HepG2 (cell line): ENCODE measurements at regions not wholly inside any gene's neighbourhood (a gene's known extent, or its start where the extent isn't known, plus 50 kb on each side); places are given as distances from the start of the nearest gene placed in this dataset.

ENCODE experiments used
- BCL6 ChIP-seq: IDR thresholded peaks from 2 replicates; pipeline ENCODE4 v1.6.1; 2016; ENCODE audit warnings: missing genetic modification reagents, missing compliant biosample characterization
- GPBP1L1 ChIP-seq: sonication (generic); formaldehyde crosslinking; IDR thresholded peaks from 2 replicates; pipeline ENCODE4 v1.5.0; 2020; ENCODE audit warnings: mild to moderate bottlenecking, missing genetic modification reagents
- HNF4G ChIP-seq, 2 experiments: sonication (generic) in 1 of 2; formaldehyde crosslinking in 1 of 2; IDR thresholded peaks; 2 replicates each; pipeline versions ENCODE4 v1.4.0 to v1.6.1; 2011 to 2020; ENCODE audit warnings: borderline replicate concordance in 2 of 2, low read depth in 2 of 2, mild to moderate bottlenecking in 2 of 2, low read length in 1 of 2, missing genetic modification reagents in 1 of 2, moderate library complexity in 1 of 2
- IRF2 ChIP-seq: IDR thresholded peaks from 2 replicates; pipeline ENCODE4 v1.6.1; 2018; ENCODE audit warnings: missing genetic modification reagents, missing compliant biosample characterization
- MED13 ChIP-seq: sonication (generic); formaldehyde crosslinking; IDR thresholded peaks from 2 replicates; pipeline ENCODE4 v1.5.0; 2020; ENCODE audit warnings: missing genetic modification reagents
- MTF2 ChIP-seq: sonication (generic); formaldehyde crosslinking; IDR thresholded peaks from 2 replicates; pipeline ENCODE4 v1.5.0; 2020; ENCODE audit warnings: missing genetic modification reagents, borderline replicate concordance
- RORA ChIP-seq: sonication (generic); formaldehyde crosslinking; IDR thresholded peaks from 2 replicates; pipeline ENCODE4 v1.5.0; 2020; ENCODE audit warnings: mild to moderate bottlenecking, missing genetic modification reagents, moderate library complexity
- THAP8 ChIP-seq: sonication (generic); formaldehyde crosslinking; IDR thresholded peaks from 2 replicates; pipeline ENCODE4 v1.5.1; 2020; ENCODE audit warnings: missing genetic modification reagents, mild to moderate bottlenecking, borderline replicate concordance
- TP53 ChIP-seq: sonication (generic); formaldehyde crosslinking; conservative IDR thresholded peaks from 2 replicates; pipeline ENCODE4 v1.4.0; 2020; ENCODE audit warnings: missing genetic modification reagents
- WIZ ChIP-seq: sonication (generic); formaldehyde crosslinking; IDR thresholded peaks from 2 replicates; pipeline ENCODE4 v1.5.1; 2020; ENCODE audit warnings: mild to moderate bottlenecking, missing genetic modification reagents
- YY1 ChIP-seq: IDR thresholded peaks from 2 replicates; pipeline ENCODE4 v1.6.1; 2011; ENCODE audit warnings: low read length, low read depth, moderate library complexity, mild to moderate bottlenecking; ENCODE audit not compliant: insufficient read depth, insufficient replicate concordance
- ZBTB7B ChIP-seq: sonication (generic); formaldehyde crosslinking; IDR thresholded peaks from 2 replicates; pipeline ENCODE4 v1.4.0; 2020; ENCODE audit warnings: missing genetic modification reagents
- ZNF280D ChIP-seq: sonication (generic); formaldehyde crosslinking; IDR thresholded peaks from 2 replicates; pipeline ENCODE4 v1.5.1; 2020; ENCODE audit warnings: mild to moderate bottlenecking, missing genetic modification reagents
- ZNF354B ChIP-seq: sonication (generic); formaldehyde crosslinking; IDR thresholded peaks from 2 replicates; pipeline ENCODE4 v1.8.0; 2022; ENCODE audit warnings: mild to moderate bottlenecking, missing genetic modification reagents
- ZNF513 ChIP-seq: sonication (generic); formaldehyde crosslinking; conservative IDR thresholded peaks from 2 replicates; pipeline ENCODE4 v1.5.0; 2020; ENCODE audit warnings: missing genetic modification reagents
- ZNF557 ChIP-seq: sonication (generic); formaldehyde crosslinking; IDR thresholded peaks from 2 replicates; pipeline ENCODE4 v1.4.0; 2020; ENCODE audit warnings: missing genetic modification reagents
- ZNF576 ChIP-seq: sonication (generic); formaldehyde crosslinking; IDR thresholded peaks from 2 replicates; pipeline ENCODE4 v1.4.0; 2020; ENCODE audit warnings: mild to moderate bottlenecking, missing genetic modification reagents
- ZNF687 ChIP-seq: sonication (generic); formaldehyde crosslinking; IDR thresholded peaks from 2 replicates; pipeline ENCODE4 v1.5.1; 2020; ENCODE audit warnings: mild to moderate bottlenecking, missing genetic modification reagents, moderate library complexity
- ZSCAN12 ChIP-seq: sonication (generic); formaldehyde crosslinking; IDR thresholded peaks from 2 replicates; pipeline ENCODE4 v1.9.0; 2021; ENCODE audit warnings: mild to moderate bottlenecking, missing genetic modification reagents

- TF ChIP-seq THAP8 (CRISPR knock-in tag) (no peak), ZNF576 (CRISPR knock-in tag) (no peak), HNF4G (IDR thresholded peaks at IDR 0.05; ENCODE audit: borderline replicate concordance, low read depth, low read length) (no peak), HNF4G (CRISPR knock-in tag; IDR thresholded peaks at IDR 0.05; ENCODE audit: borderline replicate concordance, low read depth) (no peak), ZNF280D (CRISPR knock-in tag) (no peak), ZNF354B (CRISPR knock-in tag) (no peak), IRF2 (peak; percentile 53; the same call in 1 of the 2 replicates), WIZ (CRISPR knock-in tag) (no peak), GPBP1L1 (CRISPR knock-in tag) (no peak), ZNF513 (no peak), YY1 (no peak), ZSCAN12 (CRISPR knock-in tag) (no peak), ZBTB7B (CRISPR knock-in tag) (peak; percentile 27; the same call in 1 of the 2 replicates), RORA (CRISPR knock-in tag) (no peak), ZNF687 (CRISPR knock-in tag) (no peak), MED13 (CRISPR knock-in tag) (0 out of 2 replicates have a peak, but pooled peaks have one; percentile 17), ZNF557 (CRISPR knock-in tag) (no peak), BCL6 (CRISPR knock-in tag) (peak; percentile 66), MTF2 (CRISPR knock-in tag) (no peak), TP53 (CRISPR knock-in tag) (no peak)
Measured at GRCh38 chr3:159787178-159787574, 201.5 kb upstream of the IL12A start (continued).
